Mesothelial cell of epicardium (in vitro differentiated cells): ENCODE measurements at regions not wholly inside any gene's neighbourhood (a gene's known extent, or its start where the extent isn't known, plus 50 kb on each side); places are given as distances from the start of the nearest gene placed in this dataset.

Source experiments
- DNase-seq, 2 experiments: peaks; one replicate each; pipeline ENCODE4 v3.0.0; 2021; ENCODE audit warnings: low spot score in 2 of 2; ENCODE audit not compliant: unreplicated experiment in 2 of 2
- H3K27ac Mint-ChIP-seq: 2 replicates; pipeline ENCODE4 v1.8.0; 2021; ENCODE audit warnings: mixed read lengths
- H3K27me3 Mint-ChIP-seq: 2 replicates; pipeline ENCODE4 v1.8.0; 2021; ENCODE audit warnings: low read depth, mixed read lengths
- H3K36me3 Mint-ChIP-seq: 2 replicates; pipeline ENCODE4 v1.8.0; 2021; ENCODE audit warnings: mixed read lengths
- H3K4me1 Mint-ChIP-seq: 2 replicates; pipeline ENCODE4 v1.8.0; 2021; ENCODE audit warnings: mixed read lengths
- H3K4me3 Mint-ChIP-seq: 2 replicates; pipeline ENCODE4 v1.8.0; 2021; ENCODE audit warnings: mild to moderate bottlenecking, moderate library complexity, mixed read lengths
- H3K9me3 Mint-ChIP-seq: 2 replicates; pipeline ENCODE4 v1.8.0; 2021; ENCODE audit warnings: mixed read lengths
- TF ChIP-seq, protein P1 (sequence below): fragments of 200-600 bp; sonication (generic); IDR thresholded peaks from one replicate; pipeline ENCODE4 v1.5.0; 2021; ENCODE audit warnings: antibody characterized with exemption; ENCODE audit not compliant: unreplicated experiment

DNA sequence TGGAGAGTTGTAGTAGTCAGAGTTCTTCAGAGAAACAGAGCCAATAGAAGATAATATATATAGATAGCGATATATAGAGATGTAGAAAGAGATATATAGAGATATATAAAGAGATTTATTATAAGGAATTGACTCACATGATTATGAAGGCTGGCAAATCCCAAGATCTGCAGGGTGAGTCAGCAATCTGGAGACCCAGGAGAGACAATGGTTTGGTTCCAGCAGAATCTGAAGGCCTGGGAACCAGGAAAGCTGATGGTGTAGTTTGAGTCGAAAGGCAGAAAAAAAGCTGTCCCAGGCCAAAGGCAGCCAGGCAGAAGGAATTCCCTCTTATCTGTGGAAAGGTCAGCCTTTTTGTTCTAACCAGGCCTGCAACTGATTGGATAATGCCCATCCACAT is 194.1 kb downstream of the NUFIP1 start:
- H3K27me3 Mint-ChIP-seq: no peaks in the 10 kb centered on the region
- H3K36me3 Mint-ChIP-seq: no peaks in the 10 kb centered on the region
- H3K4me1 Mint-ChIP-seq: no peaks in the 10 kb centered on the region
- TF ChIP-seq, protein P1, sequence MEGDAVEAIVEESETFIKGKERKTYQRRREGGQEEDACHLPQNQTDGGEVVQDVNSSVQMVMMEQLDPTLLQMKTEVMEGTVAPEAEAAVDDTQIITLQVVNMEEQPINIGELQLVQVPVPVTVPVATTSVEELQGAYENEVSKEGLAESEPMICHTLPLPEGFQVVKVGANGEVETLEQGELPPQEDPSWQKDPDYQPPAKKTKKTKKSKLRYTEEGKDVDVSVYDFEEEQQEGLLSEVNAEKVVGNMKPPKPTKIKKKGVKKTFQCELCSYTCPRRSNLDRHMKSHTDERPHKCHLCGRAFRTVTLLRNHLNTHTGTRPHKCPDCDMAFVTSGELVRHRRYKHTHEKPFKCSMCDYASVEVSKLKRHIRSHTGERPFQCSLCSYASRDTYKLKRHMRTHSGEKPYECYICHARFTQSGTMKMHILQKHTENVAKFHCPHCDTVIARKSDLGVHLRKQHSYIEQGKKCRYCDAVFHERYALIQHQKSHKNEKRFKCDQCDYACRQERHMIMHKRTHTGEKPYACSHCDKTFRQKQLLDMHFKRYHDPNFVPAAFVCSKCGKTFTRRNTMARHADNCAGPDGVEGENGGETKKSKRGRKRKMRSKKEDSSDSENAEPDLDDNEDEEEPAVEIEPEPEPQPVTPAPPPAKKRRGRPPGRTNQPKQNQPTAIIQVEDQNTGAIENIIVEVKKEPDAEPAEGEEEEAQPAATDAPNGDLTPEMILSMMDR: no peak
- no peak for DNase-seq
- H3K9me3 Mint-ChIP-seq: peaks cover 5% of the 10 kb centered on the region
- no peak overlapping the region for H3K27ac Mint-ChIP-seq
- no peak overlapping the region for H3K4me3 Mint-ChIP-seq

DNA sequence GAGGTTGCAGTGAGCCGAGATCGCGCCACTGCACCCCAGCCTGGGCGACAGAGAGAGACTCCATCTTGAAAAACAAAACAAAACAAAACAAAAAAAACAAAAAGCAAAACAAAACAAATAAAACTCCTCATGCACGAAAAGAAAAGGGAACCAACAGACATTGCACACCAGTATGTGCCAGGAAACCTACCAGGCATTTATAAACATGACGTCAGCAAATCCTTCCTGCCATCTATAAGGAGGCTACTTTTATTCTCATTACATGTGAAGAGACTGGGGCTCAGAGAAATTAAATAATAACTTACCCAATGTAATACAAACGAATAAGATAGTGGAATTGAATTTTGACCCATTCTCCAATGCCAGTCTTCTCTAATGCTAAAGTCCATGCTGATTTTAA is 197.2 kb downstream of the NUFIP1 start:
- Mint-ChIP-seq H3K4me3 (no peak overlapping the region), H3K9me3 (peaks cover 5% of the 10 kb centered on the region)

DNA sequence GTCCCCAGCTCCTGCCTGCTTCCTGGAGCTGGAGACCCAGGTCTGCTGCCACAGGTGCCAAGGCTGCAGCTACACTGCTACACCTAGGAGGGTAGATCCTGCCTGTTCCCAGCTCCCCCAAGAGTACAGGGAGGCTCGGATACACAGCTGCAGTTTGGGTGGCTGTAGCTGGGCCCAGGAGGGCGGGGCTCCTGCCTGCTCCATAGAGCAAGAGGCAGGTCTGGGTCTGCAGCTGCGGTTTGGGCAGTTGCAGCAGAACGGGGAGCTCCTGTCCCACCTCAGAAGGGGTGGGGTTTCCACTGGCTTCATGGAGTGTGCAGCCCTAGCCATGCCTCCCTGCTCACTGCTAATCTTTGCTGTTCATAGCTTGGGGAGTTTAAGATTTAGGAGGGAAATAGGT is 199.0 kb downstream of the NUFIP1 start:
- no peak for DNase-seq
- Mint-ChIP-seq H3K4me3 (no peak overlapping the region), H3K9me3 (peaks cover 5% of the 10 kb centered on the region)

More for the DNA sequence above, 197.2 kb downstream of the NUFIP1 start:
- H3K36me3 Mint-ChIP-seq: no peaks in the 10 kb centered on the region
- H3K27ac Mint-ChIP-seq: no peak overlapping the region
- H3K27me3 Mint-ChIP-seq: no peaks in the 10 kb centered on the region
- TF ChIP-seq, protein P1: no peak
- DNase-seq: no peak
- H3K4me1 Mint-ChIP-seq: no peaks in the 10 kb centered on the region

DNA sequence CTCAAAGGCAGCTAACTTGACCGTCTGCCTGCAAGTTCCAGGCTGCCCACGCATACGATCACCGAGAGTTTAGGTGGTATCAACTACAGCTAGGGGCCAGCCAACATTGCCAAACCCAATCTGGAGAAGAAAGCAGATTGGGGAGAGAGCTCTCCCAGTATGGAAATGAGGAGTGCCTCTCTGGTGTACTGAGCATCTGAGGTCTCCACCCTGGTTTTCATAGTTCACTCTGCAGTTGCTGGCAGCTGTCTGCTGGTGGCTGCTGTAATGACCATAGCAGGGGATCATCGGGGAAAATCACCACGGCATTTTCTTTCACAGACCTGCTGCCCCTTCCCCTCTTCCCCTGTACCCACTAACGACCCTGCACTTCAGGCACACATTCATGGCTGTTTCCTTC is 201.7 kb downstream of the NUFIP1 start:
- H3K27ac Mint-ChIP-seq: no peak overlapping the region
- no peaks in the 10 kb centered on the region for H3K27me3 Mint-ChIP-seq
- DNase-seq: no peak

More for the DNA sequence above, 199.0 kb downstream of the NUFIP1 start:
- Mint-ChIP-seq H3K36me3 (no peaks in the 10 kb centered on the region), H3K27ac (no peak overlapping the region), H3K27me3 (no peaks in the 10 kb centered on the region), H3K4me1 (no peaks in the 10 kb centered on the region)
- TF ChIP-seq, protein P1: no peak

DNA sequence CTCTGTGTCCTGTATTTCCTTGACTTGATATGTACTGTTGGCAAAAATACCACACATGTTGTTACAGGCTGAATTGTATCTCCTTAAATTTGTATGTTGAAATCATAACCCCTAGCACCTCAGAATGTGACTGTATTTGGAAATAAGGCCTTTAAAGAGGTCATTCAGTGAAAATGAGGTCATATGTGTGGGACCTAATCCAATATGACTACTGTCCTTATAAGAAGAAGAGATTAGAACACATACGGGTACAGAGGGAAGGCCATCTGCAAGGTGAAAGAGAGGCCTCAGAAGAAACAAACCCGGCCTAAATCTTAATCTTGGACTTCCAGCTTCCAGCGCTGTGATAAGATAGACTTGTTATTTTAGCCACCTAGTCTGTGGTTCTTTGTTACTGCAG is 202.5 kb downstream of the NUFIP1 start:
- Mint-ChIP-seq H3K9me3 (no peaks in the 10 kb centered on the region), H3K4me1 (no peaks in the 10 kb centered on the region), H3K27me3 (no peaks in the 10 kb centered on the region), H3K27ac (no peak overlapping the region), H3K4me3 (no peak overlapping the region), H3K36me3 (no peaks in the 10 kb centered on the region)
- no peak for DNase-seq
- TF ChIP-seq, protein P1: no peak

More for the DNA sequence above, 201.7 kb downstream of the NUFIP1 start:
- no peaks in the 10 kb centered on the region for H3K9me3 Mint-ChIP-seq
- H3K4me3 Mint-ChIP-seq: no peak overlapping the region
- TF ChIP-seq, protein P1: no peak
- H3K4me1 Mint-ChIP-seq: no peaks in the 10 kb centered on the region
- H3K36me3 Mint-ChIP-seq: no peaks in the 10 kb centered on the region

DNA sequence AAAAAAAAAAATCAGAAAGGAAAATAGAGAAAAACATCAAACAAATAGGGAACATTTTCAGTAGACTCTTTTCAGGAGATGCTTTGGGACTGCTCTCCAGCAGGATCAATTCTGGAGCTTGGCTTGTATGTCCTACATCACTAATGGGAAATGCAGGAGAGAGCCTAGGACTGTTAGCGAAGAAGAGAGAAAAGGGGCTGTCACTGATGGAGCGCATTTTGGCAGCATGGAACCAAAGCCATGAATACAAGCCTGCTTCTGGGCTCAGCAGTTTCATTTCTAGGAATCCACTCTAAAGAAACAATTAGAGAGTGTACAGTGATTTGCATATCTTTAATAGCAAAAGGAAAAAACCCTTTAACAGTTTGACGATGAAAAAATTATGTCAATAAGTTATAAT is 203.9 kb downstream of the NUFIP1 start:
- Mint-ChIP-seq H3K36me3 (no peaks in the 10 kb centered on the region), H3K27me3 (no peaks in the 10 kb centered on the region), H3K9me3 (no peaks in the 10 kb centered on the region)

More for the DNA sequence above, 203.9 kb downstream of the NUFIP1 start:
- no peak for DNase-seq
- TF ChIP-seq, protein P1: no peak
- Mint-ChIP-seq H3K4me1 (no peaks in the 10 kb centered on the region), H3K4me3 (no peak overlapping the region), H3K27ac (no peak overlapping the region)
